ENCODE measurements at regions not wholly inside any gene's neighbourhood (a gene's known extent, or its start where the extent isn't known, plus 50 kb on each side); places are given as distances from the start of the nearest gene placed in this dataset.

DNA sequence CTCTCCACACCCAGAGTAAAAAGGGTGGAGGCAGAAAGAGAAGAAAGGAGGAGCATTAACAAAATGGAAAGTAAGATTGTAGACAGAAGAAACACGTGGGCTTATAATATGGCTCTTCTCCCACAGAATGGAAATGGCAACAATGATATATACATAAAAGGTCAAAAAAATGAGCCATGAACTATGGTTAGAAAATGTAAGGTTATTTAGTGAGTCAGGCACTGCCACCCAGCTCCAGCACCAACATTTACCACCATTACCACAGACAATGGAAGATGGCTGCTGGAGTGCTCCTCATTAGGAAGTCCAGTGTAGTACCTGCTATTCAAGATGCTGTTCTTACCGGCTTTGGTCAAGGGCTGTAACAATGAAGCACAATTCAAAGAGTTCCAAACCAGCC, 258.0 kb downstream of the ZEB2 start:
- DNase-seq (no peak), ATAC-seq (ENCODE audit: low read depth) (no peak)
- Histone ChIP-seq H2AFZ (ENCODE audit: insufficient read depth, low read depth, low read length, poor library complexity, severe bottlenecking) (no peak overlapping the region), H3K36me3 (replicated peaks in 1 of 2; ENCODE audit: control extremely low read depth in 1 of 2, control insufficient read depth in 1 of 2, extremely low read depth in 1 of 2, insufficient read depth in 2 of 2, low read length in 1 of 2) (no peaks in the 10 kb centered on the region), H3K27me3 (replicated peaks in 1 of 4; ENCODE audit: control extremely low read depth in 1 of 4, control insufficient read depth in 3 of 4, insufficient read depth in 4 of 4, low read length in 3 of 4) (no peaks in the 10 kb centered on the region), H4K20me1 (ENCODE audit: control insufficient read depth, insufficient read depth, low read length, poor library complexity, severe bottlenecking) (no peaks in the 10 kb centered on the region), H3K9me3 (ENCODE audit: control extremely low read depth in 1 of 3, control insufficient read depth in 2 of 3, insufficient read depth in 1 of 3, low read length in 2 of 3) (peaks cover 4 to 18% (median 6%) of the 10 kb centered on the region in 3 donors), H3K9ac (ENCODE audit: low read length) (no peak overlapping the region), H3K4me3 (ENCODE audit: control extremely low read depth in 1 of 5, extremely low read depth in 1 of 5, insufficient read depth in 1 of 5, low read depth in 2 of 5, low read length in 4 of 5) (no peak overlapping the region), H3K27ac (ENCODE audit: low read length in 2 of 2) (no peak overlapping the region), H3K4me2 (replicated peaks; ENCODE audit: low read depth, low read length, poor library complexity, severe bottlenecking) (no peak overlapping the region), H3K79me2 (ENCODE audit: control insufficient read depth, insufficient read depth, low read length) (peaks cover 12% of the 10 kb centered on the region), H3K4me1 (ENCODE audit: control insufficient read depth in 2 of 2, insufficient read depth in 2 of 2, low read length in 2 of 2) (no peaks in the 10 kb centered on the region)
- Mint-ChIP-seq H3K9me3 (ENCODE audit: insufficient read depth) (peaks cover 2% of the 10 kb centered on the region), H3K27me3 (no peaks in the 10 kb centered on the region), H3K4me3 (no peak overlapping the region), H3K4me1 (peaks cover 13% of the 10 kb centered on the region), H3K27ac (no peak overlapping the region)
- TF ChIP-seq EZH2 (IDR thresholded peaks at IDR 0.05; ENCODE audit: borderline replicate concordance, insufficient read depth, low read depth, low read length, poor library complexity, severe bottlenecking), result no peak
- TF ChIP-seq, protein P1, sequence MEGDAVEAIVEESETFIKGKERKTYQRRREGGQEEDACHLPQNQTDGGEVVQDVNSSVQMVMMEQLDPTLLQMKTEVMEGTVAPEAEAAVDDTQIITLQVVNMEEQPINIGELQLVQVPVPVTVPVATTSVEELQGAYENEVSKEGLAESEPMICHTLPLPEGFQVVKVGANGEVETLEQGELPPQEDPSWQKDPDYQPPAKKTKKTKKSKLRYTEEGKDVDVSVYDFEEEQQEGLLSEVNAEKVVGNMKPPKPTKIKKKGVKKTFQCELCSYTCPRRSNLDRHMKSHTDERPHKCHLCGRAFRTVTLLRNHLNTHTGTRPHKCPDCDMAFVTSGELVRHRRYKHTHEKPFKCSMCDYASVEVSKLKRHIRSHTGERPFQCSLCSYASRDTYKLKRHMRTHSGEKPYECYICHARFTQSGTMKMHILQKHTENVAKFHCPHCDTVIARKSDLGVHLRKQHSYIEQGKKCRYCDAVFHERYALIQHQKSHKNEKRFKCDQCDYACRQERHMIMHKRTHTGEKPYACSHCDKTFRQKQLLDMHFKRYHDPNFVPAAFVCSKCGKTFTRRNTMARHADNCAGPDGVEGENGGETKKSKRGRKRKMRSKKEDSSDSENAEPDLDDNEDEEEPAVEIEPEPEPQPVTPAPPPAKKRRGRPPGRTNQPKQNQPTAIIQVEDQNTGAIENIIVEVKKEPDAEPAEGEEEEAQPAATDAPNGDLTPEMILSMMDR (IDR thresholded peaks at IDR 0.05), result no peak
- POLR2A ChIA-PET, result no interaction called here
- CTCF ChIA-PET, result no interaction called here
- intact Hi-C loops (cut with micrococcal nuclease), result no loop called here
- no CpG with 5 or more reads among the region's 2 CpGs for WGBS (ENCODE audit: insufficient coverage)

DNA sequence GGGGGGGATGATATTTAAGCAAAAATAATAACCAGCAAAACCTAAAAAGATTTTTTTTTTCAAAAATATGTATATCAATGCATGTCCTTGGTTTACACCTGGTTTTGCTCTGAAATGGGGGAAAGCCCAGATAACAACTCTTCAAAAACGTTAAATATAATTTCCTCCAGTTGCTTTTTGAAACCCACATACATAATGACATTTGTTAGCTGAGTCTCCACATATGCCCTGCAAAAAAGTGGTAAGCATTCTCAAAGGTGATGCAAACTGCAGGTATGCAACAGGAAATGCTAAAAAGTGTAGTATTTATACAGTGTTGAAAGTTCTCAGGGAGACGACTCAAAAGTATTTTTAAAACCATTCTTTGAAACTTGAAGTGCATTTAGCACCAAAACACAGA, 258.6 kb downstream of the ZEB2 start:
- H4K20me1 ChIP-seq (ENCODE audit: control insufficient read depth, insufficient read depth, low read length, poor library complexity, severe bottlenecking), result no peaks in the 10 kb centered on the region
- ChIA-PET POLR2A (no interaction called here), CTCF (no interaction called here)
- TF ChIP-seq, protein P1 (IDR thresholded peaks at IDR 0.05), result no peak
- TF ChIP-seq EZH2 (IDR thresholded peaks at IDR 0.05; ENCODE audit: borderline replicate concordance, insufficient read depth, low read depth, low read length, poor library complexity, severe bottlenecking), result no peak
- Mint-ChIP-seq H3K9me3 (ENCODE audit: insufficient read depth) (peaks cover 3% of the 10 kb centered on the region), H3K27me3 (no peaks in the 10 kb centered on the region), H3K4me1 (peaks cover 11% of the 10 kb centered on the region), H3K4me3 (no peak overlapping the region), H3K27ac (no peak overlapping the region)
- no peak overlapping the region for H3K4me3 ChIP-seq (ENCODE audit: control extremely low read depth in 1 of 5, extremely low read depth in 1 of 5, insufficient read depth in 1 of 5, low read depth in 2 of 5, low read length in 4 of 5)
- peaks cover 4 to 18% (median 6%) of the 10 kb centered on the region in 3 donors for H3K9me3 ChIP-seq (ENCODE audit: control extremely low read depth in 1 of 3, control insufficient read depth in 2 of 3, insufficient read depth in 1 of 3, low read length in 2 of 3)
- H3K36me3 ChIP-seq (replicated peaks in 1 of 2; ENCODE audit: control extremely low read depth in 1 of 2, control insufficient read depth in 1 of 2, extremely low read depth in 1 of 2, insufficient read depth in 2 of 2, low read length in 1 of 2), result no peaks in the 10 kb centered on the region
- H3K9ac ChIP-seq (ENCODE audit: low read length), result no peak overlapping the region
- ATAC-seq (ENCODE audit: low read depth) (no peak), DNase-seq (no peak)
- no peak overlapping the region for H2AFZ ChIP-seq (ENCODE audit: insufficient read depth, low read depth, low read length, poor library complexity, severe bottlenecking)
- no CpG with 5 or more reads among the region's 2 CpGs for WGBS (ENCODE audit: insufficient coverage)
- no peaks in the 10 kb centered on the region for H3K27me3 ChIP-seq (replicated peaks in 1 of 4; ENCODE audit: control extremely low read depth in 1 of 4, control insufficient read depth in 3 of 4, insufficient read depth in 4 of 4, low read length in 3 of 4)
- intact Hi-C loops (cut with micrococcal nuclease), result no loop called here
- no peaks in the 10 kb centered on the region for H3K4me1 ChIP-seq (ENCODE audit: control insufficient read depth in 2 of 2, insufficient read depth in 2 of 2, low read length in 2 of 2)
- H3K27ac ChIP-seq (ENCODE audit: low read length in 2 of 2), result no peak overlapping the region
- peaks cover 12% of the 10 kb centered on the region for H3K79me2 ChIP-seq (ENCODE audit: control insufficient read depth, insufficient read depth, low read length)
- no peak overlapping the region for H3K4me2 ChIP-seq (replicated peaks; ENCODE audit: low read depth, low read length, poor library complexity, severe bottlenecking)
